HG03439 (cell line): ENCODE measurements at regions not wholly inside any gene's neighbourhood (a gene's known extent, or its start where the extent isn't known, plus 50 kb on each side); places are given as distances from the start of the nearest gene placed in this dataset.

ENCODE experiments used
- ATAC-seq: cut with Tn5 transposase; IDR thresholded peaks from one replicate; pipeline ENCODE4 v1.9.1; 2021; ENCODE audit warnings: mild to moderate bottlenecking, moderate library complexity; ENCODE audit not compliant: unreplicated experiment

GRCh38 chr12:67426067-67426466, 156.9 kb downstream of the CAND1 start:
- no peak for ATAC-seq

GRCh38 chr12:67427336-67427735, 158.2 kb downstream of the CAND1 start:
- ATAC-seq, result no peak

DNA sequence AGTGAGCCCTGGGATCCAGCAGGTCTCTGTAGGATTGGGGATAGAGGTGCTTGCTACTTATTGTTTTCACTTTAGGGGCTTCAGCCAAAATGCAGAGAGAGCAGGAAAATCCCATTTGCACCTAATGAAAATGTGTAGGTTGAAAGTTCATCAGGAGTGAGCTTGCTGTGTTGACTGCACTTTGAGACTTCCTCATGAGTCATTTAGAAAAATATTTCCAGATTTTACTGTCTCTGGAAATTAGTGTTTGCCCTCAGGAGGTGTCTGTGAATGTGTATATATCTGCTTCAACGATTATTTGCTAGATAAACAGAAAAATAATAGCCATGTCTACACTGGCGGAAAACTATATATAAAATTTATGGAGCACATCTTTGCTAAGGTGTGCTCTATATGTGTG, 159.3 kb downstream of the CAND1 start:
- no peak for ATAC-seq

- ATAC-seq, result no peak
Measured at GRCh38 chr12:67430708-67431335, 161.7 kb downstream of the CAND1 start.

- ATAC-seq, result no peak
Measured at GRCh38 chr12:67431411-67432020, 162.4 kb downstream of the CAND1 start.

DNA sequence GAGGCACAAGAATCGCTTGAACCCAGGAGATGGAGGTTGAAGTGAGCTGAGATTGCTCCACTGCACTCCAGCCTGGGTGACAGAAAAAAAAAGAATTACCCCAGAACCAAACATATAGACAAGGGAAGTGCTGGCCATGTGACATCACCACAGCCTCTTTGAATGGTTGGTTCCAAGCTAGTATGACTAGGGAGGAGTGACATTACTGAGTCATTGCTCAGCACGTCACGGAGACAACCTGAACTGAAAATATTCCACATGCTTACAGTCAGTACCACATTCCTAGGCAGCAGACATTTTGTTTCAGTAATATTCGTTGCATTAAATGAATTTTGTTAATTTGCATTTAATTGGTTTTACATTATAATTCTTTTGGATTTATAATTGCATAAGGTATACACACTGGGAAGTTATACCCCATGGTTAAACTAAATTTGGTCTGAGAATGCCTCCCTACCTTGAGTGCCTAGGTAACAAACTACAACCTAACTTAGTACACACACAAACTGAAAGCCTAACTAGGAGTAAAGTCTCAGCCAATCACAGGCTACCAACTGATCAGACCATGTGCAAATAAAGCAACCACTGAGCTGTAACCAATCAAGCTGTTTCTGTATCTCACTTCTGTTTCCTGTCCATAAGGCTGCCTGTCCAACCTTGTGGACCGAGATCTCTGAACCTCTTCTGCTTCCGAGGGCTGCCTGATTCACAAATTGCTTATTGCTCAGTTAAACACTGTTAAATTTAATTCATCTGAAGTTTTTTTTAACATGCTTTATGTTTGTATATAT, 164.4 kb downstream of the CAND1 start:
- ATAC-seq, result no peak

GRCh38 chr12:67434671-67435370, 165.7 kb downstream of the CAND1 start:
- no peak for ATAC-seq

GRCh38 chr12:67436230-67436629, 167.1 kb downstream of the CAND1 start:
- no peak for ATAC-seq

DNA sequence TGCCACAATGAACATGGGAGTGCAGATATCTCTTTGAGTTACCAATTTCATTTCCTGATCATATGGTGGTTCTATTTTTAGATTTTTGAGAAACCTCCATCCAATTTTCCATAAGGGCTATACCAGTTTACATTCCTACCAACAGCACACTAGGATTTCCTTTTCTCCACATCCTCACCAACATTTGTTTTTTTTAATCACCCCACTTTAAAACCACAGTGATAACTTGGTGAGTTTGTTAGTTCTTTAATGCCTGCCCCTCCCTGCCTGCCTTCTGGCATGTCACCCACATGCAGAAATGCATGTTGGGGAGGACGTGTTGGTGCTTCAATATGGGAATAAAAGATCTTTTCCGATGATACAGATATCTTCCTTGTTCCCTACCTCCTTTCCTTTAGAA, 167.9 kb downstream of the CAND1 start:
- ATAC-seq, result no peak

GRCh38 chr12:67439611-67440010, 170.5 kb downstream of the CAND1 start:
- ATAC-seq, result no peak

DNA sequence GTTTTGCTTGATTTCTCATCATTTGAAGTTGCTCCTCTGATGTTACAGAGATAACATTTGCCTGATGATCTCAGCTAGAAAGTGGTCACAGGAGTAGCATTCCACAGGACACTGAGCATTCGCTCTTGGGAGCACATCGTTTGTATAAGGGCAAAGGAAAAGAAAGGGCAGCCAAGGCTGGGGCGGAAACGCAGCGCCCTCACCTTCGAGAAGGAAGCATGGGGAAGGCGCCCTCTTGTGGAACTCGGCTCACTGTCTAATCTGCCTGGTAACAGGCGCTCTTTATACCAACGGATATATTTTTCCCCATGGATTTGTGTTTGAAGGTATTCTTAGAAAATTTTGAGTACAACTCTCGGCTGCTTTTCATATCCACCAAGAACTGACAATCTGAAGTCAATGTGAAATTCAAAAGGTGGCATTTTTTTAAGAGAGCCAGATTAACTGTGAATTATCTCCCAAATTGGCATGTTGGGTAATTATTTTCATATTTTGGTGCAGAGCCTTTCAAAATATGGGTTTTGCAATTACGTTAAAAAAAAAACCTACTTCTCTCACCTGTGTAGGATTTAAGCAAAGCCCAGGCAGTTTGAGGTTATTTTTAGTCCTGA, 172.7 kb downstream of the CAND1 start:
- ATAC-seq, result peak; percentile 84

DNA sequence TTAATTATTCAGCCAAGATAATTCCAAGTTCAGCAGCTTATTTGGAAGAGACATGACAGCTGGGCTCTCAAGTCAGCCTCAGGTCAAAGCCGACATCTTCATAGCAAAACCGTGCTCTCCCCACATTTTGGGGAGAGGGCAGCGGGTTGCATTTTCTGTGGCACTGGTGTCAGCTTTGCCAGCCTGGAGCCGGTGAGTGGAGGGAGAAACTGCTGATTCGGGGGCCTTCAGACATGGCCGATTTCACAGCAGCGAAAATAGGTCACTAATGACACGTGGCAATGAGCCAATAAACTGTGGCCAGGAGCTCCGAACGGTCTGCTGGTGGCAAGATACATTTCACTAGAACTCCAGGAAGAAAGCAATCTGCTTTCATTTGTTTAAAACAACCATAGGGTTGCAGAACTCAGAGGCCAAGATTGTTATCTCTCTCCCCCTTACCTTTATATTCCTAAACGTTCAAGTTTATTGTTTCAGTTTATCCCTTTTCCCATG, 173.2 kb downstream of the CAND1 start:
- no peak for ATAC-seq

DNA sequence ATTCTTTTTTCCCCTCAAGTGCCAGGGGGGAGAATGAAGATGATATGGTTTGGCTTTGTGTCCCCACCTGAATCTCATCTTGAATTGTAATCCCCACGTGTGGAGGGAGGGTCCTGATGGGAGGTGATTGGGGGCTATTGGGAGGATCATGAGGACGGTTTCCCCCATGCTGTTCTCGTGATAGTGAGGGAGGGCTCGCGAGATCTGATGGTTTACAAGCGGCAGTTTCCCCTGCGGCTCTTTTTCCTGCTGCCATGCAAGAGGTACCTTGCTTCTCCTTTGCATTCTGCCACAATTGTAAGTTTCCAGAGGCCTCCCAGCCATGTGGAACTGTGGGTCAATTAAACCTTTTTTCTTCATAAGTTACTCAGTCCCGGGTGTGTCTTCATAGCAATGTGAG, 173.7 kb downstream of the CAND1 start:
- ATAC-seq, result no peak

- ATAC-seq, result no peak
Measured at GRCh38 chr12:67444542-67444941, 175.4 kb downstream of the CAND1 start.

DNA sequence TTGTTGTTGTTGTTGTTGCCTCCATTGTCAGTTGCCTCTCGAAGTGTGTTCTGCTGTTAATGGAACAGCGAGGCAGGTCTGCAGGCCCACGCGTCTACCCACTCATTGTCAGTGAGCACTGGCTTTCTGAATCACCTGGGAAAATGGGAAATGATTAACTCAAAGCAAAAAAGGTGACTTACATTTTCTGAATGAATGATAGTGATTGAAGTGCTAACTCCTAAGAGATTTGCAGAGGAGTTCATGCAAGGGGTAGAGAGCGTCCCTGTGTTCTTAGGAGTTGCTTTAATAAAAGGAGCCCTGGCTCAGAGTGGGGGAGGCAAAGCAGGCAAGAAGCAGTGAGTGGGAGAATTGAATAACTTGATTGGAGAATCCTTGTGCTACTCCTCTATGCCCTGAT, 177.6 kb downstream of the CAND1 start:
- ATAC-seq, result no peak

DNA sequence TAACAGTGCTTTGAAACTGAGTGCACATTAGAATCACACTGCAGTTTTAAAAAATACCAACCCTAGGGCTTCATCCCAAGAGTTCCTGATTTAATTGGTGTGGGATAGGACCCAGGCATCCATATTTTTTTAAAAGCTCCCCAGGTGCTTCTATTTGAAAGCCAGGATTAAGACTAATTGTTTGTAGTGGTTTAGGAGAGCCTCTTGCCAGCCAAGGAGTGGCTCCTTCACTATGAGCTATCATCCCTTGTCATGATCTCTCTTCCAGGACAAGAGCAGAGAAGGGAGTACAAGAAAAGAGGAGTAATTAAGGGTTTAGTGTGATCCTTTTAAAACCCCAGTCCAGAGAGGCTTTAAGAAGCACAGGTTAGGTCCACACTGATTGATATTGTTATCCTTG, 178.0 kb downstream of the CAND1 start:
- no peak for ATAC-seq

DNA sequence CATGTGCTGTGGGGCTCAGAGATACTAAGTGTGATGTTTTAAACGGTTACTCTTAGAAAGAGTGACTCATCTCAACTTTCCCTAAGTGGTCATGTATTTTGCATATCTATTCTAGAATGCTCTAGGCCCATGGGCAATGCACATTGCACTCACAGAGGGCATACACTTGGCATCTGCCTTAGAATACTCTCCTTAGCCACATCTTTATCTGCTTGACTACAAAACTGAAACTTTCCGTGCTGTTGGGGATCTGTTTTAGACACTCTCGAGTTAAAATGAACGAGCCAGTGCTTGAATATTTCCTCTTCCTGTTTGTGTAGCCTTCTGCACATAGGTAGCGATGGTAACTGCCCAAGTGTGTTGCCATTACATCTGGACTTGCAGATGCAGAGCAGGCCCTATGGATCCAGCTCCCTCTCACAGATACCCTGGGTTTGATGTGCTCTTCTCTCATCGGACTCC, 180.5 kb downstream of the CAND1 start:
- ATAC-seq, result peak; percentile 81

- no peak for ATAC-seq
Measured at GRCh38 chr12:67450441-67450840, 181.3 kb downstream of the CAND1 start.

DNA sequence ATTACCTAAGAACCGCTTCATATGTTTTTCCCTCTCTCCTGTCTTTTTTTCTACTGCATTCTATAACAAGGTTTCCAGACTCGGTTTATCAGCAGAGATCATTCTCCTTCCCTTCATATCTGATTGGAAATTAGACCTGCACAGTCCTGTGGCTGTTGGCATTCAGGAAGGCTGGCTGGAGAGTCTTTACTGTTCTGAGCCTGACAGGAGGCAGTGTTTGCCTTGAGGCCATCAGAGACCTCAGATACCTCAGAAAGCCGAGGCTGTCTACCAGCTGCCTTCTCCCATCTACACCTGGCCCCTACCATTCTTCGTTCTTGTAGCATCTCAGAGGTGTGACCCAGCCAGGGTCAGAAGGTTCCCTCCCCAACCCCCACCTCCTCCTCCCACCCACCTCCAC, 182.0 kb downstream of the CAND1 start:
- ATAC-seq, result no peak

- peak; percentile 61 for ATAC-seq
Measured at GRCh38 chr12:67452119-67452805, 183.1 kb downstream of the CAND1 start.
